Retinal pigment epithelial cell (primary cell): ENCODE measurements at regions not wholly inside any gene's neighbourhood (a gene's known extent, or its start where the extent isn't known, plus 50 kb on each side); places are given as distances from the start of the nearest gene placed in this dataset.

Source experiments
- DNase-seq: peaks from one replicate; pipeline ENCODE4 v3.0.0-alpha.2; 2010; ENCODE audit warnings: low read depth
- H3K4me3 ChIP-seq: 2 replicates; pipeline ENCODE4 v1.5.1; 2011; ENCODE audit warnings: mild to moderate bottlenecking, low read length, control low read depth, moderate library complexity
- TF ChIP-seq, protein P1 (sequence below): conservative IDR thresholded peaks from 2 replicates; pipeline ENCODE4 v1.5.1; 2011; ENCODE audit warnings: low read depth, low read length, control low read depth, inconsistent platforms

DNA sequence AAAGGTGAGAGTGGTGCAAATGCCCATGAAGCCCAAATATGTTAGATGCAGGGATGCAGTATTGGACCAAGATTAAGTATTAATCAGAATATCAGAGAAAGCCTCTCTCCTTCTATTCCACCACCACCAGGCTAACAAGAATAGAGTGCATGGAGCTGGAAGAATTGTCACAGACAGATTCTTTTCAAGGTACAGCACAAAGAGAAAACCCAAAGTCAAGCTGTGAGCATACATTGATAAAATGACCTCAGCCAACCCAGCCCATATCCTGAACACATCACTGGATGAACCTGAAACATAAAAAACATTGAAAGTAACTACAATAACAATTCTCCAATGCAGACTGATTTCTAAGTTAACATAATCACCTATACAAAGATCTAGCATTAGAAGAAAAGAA is 445.7 kb upstream of the NETO1 start:
- no peak overlapping the region for H3K4me3 ChIP-seq
- TF ChIP-seq, protein P1, sequence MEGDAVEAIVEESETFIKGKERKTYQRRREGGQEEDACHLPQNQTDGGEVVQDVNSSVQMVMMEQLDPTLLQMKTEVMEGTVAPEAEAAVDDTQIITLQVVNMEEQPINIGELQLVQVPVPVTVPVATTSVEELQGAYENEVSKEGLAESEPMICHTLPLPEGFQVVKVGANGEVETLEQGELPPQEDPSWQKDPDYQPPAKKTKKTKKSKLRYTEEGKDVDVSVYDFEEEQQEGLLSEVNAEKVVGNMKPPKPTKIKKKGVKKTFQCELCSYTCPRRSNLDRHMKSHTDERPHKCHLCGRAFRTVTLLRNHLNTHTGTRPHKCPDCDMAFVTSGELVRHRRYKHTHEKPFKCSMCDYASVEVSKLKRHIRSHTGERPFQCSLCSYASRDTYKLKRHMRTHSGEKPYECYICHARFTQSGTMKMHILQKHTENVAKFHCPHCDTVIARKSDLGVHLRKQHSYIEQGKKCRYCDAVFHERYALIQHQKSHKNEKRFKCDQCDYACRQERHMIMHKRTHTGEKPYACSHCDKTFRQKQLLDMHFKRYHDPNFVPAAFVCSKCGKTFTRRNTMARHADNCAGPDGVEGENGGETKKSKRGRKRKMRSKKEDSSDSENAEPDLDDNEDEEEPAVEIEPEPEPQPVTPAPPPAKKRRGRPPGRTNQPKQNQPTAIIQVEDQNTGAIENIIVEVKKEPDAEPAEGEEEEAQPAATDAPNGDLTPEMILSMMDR: no peak

DNA sequence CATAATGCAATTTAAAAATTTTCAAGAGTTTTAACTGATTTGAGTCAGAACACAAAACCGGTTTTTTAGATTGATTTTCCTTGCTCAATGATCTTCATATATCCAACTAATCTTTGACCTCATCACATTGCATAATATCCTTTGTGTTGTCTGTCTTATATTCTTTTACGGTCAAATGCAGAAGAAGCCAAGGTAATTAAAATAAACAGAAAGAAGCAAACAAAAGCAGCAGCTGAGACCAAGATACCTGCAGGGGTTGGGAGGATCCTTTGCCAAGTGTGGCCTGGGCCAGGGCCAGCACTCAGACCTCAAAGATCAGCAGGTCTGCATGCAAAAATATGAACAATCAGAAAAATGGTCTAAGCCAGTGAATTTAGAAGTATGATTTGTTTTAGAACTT is 428.9 kb upstream of the NETO1 start:
- no peak for DNase-seq
- TF ChIP-seq, protein P1: no peak
- no peak overlapping the region for H3K4me3 ChIP-seq

More for the DNA sequence above, 445.7 kb upstream of the NETO1 start:
- DNase-seq: no peak

DNA sequence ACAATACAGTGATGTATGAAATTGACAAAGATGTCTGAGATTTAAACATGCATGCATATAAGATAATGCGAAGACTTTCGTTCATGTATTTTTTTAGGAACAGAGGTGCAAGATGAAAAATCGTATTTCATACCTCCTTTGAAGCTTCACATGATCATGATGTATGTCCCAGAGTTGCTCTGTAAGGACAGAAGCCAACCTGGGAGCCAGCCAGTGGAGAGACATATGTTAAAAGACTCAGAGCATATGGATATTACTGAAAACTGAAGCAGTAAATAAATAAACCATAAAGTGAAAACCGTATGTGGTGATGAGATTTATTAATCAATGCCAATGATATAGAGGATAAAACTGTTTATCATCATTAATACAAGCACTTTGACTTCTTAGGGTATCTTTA is 424.4 kb upstream of the NETO1 start:
- no peak for DNase-seq
- TF ChIP-seq, protein P1: no peak

DNA sequence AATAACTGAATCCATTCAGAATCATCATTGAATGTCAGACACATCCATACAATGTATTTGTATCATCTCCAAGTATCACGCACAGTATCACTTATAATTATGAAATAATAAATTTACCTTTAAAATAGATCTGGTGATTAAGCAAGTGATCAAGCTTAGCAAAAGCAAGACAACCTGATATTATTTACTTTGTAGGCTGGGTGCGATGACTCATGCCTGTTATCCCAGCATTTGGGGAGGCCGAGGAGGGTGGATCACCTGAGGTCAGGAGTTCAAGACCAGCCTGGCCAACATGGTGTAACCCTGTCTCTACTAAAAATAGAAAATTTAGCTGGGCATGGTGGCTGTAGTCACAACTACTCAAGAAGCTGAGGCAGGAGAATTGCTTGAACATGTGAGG is 421.0 kb upstream of the NETO1 start:
- no peak overlapping the region for H3K4me3 ChIP-seq
- TF ChIP-seq, protein P1: no peak
- no peak for DNase-seq

More for the DNA sequence above, 424.4 kb upstream of the NETO1 start:
- no peak overlapping the region for H3K4me3 ChIP-seq

DNA sequence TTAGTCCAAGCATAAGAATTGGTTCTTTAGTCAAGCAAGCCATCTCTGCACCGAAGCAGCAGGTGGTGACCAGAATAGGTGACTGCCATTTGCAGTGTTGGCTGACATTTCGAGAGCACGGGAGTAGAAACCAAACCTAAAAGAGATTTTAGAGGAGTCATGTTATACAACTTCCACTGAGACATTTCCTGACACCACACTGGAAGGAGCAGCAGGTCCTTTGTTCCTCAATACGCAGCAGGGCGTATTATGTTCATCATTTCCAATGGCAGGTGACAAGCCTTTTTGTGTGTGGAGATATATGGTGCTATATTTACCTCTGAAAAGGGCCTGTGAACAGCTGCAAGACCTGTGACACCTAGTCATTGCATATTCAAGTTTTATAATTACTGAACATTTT is 418.8 kb upstream of the NETO1 start:
- no peak for DNase-seq
- TF ChIP-seq, protein P1: no peak
- H3K4me3 ChIP-seq: no peak overlapping the region

DNA sequence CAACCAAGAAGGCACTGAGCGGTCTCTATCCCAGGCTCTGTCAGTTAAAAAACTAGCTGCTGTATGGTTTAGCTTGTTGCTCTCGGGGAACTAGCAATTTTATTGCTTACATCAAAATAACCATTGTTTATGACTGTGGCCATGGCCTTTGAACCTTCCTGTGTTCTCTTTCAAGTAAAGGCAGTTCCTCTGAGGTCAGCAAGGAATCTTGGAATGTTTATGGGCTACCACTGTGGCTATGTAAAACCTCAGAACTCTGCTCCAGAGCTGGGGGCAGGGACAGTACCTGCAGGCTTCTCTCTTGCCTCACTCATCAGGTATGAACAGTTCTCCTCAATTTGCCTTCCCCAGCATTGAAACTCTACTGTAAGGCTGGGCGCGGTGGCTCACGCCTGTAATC is 416.0 kb upstream of the NETO1 start:
- H3K4me3 ChIP-seq: no peak overlapping the region
- no peak for DNase-seq
- TF ChIP-seq, protein P1: no peak

DNA sequence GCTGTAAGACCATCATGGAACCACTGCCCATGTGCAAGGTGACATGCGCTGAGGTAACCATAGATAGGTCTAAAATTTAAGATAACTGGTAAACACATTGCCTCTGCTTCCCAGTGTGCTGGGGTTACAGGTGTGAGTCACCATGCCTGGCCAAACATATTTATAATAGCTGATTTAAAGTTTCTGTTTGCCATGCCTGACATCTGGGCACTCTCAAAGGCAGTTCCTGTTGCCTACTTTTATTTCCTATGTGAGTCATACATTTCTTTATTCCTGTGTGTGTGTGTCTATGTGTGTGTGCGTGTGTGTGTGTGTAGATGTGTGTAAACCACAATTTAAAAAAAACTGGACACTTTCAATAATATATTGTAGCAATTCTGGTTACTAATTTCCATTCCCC is 415.2 kb upstream of the NETO1 start:
- H3K4me3 ChIP-seq: no peak overlapping the region
- DNase-seq: no peak
- TF ChIP-seq, protein P1: no peak
